ENCODE measurements at regions not wholly inside any gene's neighbourhood (a gene's known extent, or its start where the extent isn't known, plus 50 kb on each side); places are given as distances from the start of the nearest gene placed in this dataset. TPM values are rescaled to one million over a fixed set of nuclear protein-coding genes. Genes with fewer than 3 reads are reported as not detected.
A peak's percentile ranks its signal among the peaks of the same experiment; 100 is the strongest.
"Not testable (repeated sequence)": the region's sequence is repeated elsewhere in the genome, so short reads cannot be mapped to it uniquely, and the experiment has no call there.

GRCh38 chr16:29606669-29607427 lies 56.2 kb upstream of the SPN start:
- DNase-seq (ENCODE audit: low spot score); CTCF ChIA-PET (ENCODE audit: unreplicated experiment); H3K4me2 ChIP-seq (ENCODE audit: low read length); H4K20me1 ChIP-seq (ENCODE audit: insufficient read depth, low read length); H3K27ac ChIP-seq (ENCODE audit: low read depth, low read length, poor library complexity, severe bottlenecking); H3K9me2 ChIP-seq (ENCODE audit: insufficient read depth, low read length); BruUV-seq (replicated peaks); H3K9me3 ChIP-seq (ENCODE audit: low read length); H3K4me3 ChIP-seq (ENCODE audit: low read depth, low read length, poor library complexity, severe bottlenecking); H2AFZ ChIP-seq (ENCODE audit: low read length): not testable (repeated sequence)
- Histone ChIP-seq H3K36me3 (ENCODE audit: insufficient read depth, low read length) (peaks cover 25% of the 10 kb centered on the region), H3K79me2 (ENCODE audit: insufficient read depth, low read depth, low read length) (peaks cover 83% of the 10 kb centered on the region), H3K4me1 (ENCODE audit: insufficient read depth, low read length, poor library complexity, severe bottlenecking) (peaks cover 46% of the 10 kb centered on the region)
- intact Hi-C loops (cut with micrococcal nuclease; ENCODE audit: unreplicated experiment): loop anchor here (10.0 kb wide), 1 partner anchor 58 kb away; the partner anchor contains the start of gene SPN
- POLR2A ChIA-PET: interaction anchor here (0.6 kb wide), 1 partner anchor 73 kb away, joined by 3 read pairs; no protein-coding TSS in a partner anchor

GRCh38 chr16:29607428-29607823 lies 55.6 kb upstream of the SPN start:
- CTCF ChIA-PET (ENCODE audit: unreplicated experiment); H4K20me1 ChIP-seq (ENCODE audit: insufficient read depth, low read length); H2AFZ ChIP-seq (ENCODE audit: low read length); BruUV-seq (replicated peaks); H3K9me2 ChIP-seq (ENCODE audit: insufficient read depth, low read length); H3K27ac ChIP-seq (ENCODE audit: low read depth, low read length, poor library complexity, severe bottlenecking); DNase-seq (ENCODE audit: low spot score); H3K4me3 ChIP-seq (ENCODE audit: low read depth, low read length, poor library complexity, severe bottlenecking); H3K9me3 ChIP-seq (ENCODE audit: low read length): not testable (repeated sequence)
- 0 out of 2 replicates have a peak overlapping the region, but pooled peaks have one; percentile 16 for H3K4me2 ChIP-seq (ENCODE audit: low read length)
- H3K79me2 ChIP-seq (ENCODE audit: insufficient read depth, low read depth, low read length): peaks cover 80% of the 10 kb centered on the region
- intact Hi-C loops (cut with micrococcal nuclease; ENCODE audit: unreplicated experiment): loop anchor here (10.0 kb wide), 1 partner anchor 57 kb away; the partner anchor contains the start of gene SPN
- peaks cover 25% of the 10 kb centered on the region for H3K36me3 ChIP-seq (ENCODE audit: insufficient read depth, low read length)
- POLR2A ChIA-PET: interaction anchor here (0.6 kb wide), 1 partner anchor 73 kb away, joined by 3 read pairs; no protein-coding TSS in a partner anchor
- H3K4me1 ChIP-seq (ENCODE audit: insufficient read depth, low read length, poor library complexity, severe bottlenecking): peaks cover 40% of the 10 kb centered on the region

- H4K20me1 ChIP-seq (ENCODE audit: insufficient read depth, low read length); H3K36me3 ChIP-seq (ENCODE audit: insufficient read depth, low read length); H2AFZ ChIP-seq (ENCODE audit: low read length); intact Hi-C loops (cut with micrococcal nuclease; ENCODE audit: unreplicated experiment); H3K9me2 ChIP-seq (ENCODE audit: insufficient read depth, low read length); H3K9me3 ChIP-seq (ENCODE audit: low read length); CTCF ChIA-PET (ENCODE audit: unreplicated experiment): not testable (repeated sequence)
- peak overlapping the region; percentile 54 for H3K27ac ChIP-seq (ENCODE audit: low read depth, low read length, poor library complexity, severe bottlenecking)
- POLR2A ChIA-PET: interaction anchor here (0.6 kb wide), 1 partner anchor 13 kb away, joined by 4 read pairs; no protein-coding TSS in a partner anchor
- H3K4me2 ChIP-seq (ENCODE audit: low read length): peak overlapping the region; percentile 67
- DNase-seq (ENCODE audit: low spot score): peak; percentile 38
- H3K4me1 ChIP-seq (ENCODE audit: insufficient read depth, low read length, poor library complexity, severe bottlenecking): peaks cover 16% of the 10 kb centered on the region
- peaks cover 44% of the 10 kb centered on the region for H3K79me2 ChIP-seq (ENCODE audit: insufficient read depth, low read depth, low read length)
- BruUV-seq (replicated peaks): TSS peak; percentile 62
- H3K4me3 ChIP-seq (ENCODE audit: low read depth, low read length, poor library complexity, severe bottlenecking): peak overlapping the region; percentile 89
Observed at GRCh38 chr16:29612381-29613306, 50.4 kb upstream of the SPN start.

Small RNA genes lying in the stretch of these regions (microRNA-seq; reads per million reads assigned to microRNA genes)
- gene MIR3680-2 (ENCODE audit: borderline replicate concordance): not detected

Small RNA genes lying in the stretch of these regions (small RNA-seq; reads per million reads assigned to genes)
- not detected for gene MIR3680-2

All from OCI-LY7 (cell line).